ENCODE measurements at regions not wholly inside any gene's neighbourhood (a gene's known extent, or its start where the extent isn't known, plus 50 kb on each side); places are given as distances from the start of the nearest gene placed in this dataset.

GRCh38 chr13:67341406-67341805 lies 111.3 kb upstream of the PCDH9 start:
- no peak for TF ChIP-seq CTCF (IDR thresholded peaks at IDR 0.05; ENCODE audit: low read depth, low read length)
- no peak for TF ChIP-seq MAX (IDR thresholded peaks at IDR 0.05; ENCODE audit: low read depth, low read length)
- TF ChIP-seq POLR2A (IDR thresholded peaks at IDR 0.05; ENCODE audit: extremely low read depth, insufficient read length), result no peak
- no peak for TF ChIP-seq MYC (IDR thresholded peaks at IDR 0.05; ENCODE audit: low read depth, low read length)
